ENCODE measurements at regions not wholly inside any gene's neighbourhood (a gene's known extent, or its start where the extent isn't known, plus 50 kb on each side); places are given as distances from the start of the nearest gene placed in this dataset.

GRCh38 chr15:39362821-39363561 is 217.9 kb upstream of the THBS1 start:
- TF ChIP-seq, protein P1, sequence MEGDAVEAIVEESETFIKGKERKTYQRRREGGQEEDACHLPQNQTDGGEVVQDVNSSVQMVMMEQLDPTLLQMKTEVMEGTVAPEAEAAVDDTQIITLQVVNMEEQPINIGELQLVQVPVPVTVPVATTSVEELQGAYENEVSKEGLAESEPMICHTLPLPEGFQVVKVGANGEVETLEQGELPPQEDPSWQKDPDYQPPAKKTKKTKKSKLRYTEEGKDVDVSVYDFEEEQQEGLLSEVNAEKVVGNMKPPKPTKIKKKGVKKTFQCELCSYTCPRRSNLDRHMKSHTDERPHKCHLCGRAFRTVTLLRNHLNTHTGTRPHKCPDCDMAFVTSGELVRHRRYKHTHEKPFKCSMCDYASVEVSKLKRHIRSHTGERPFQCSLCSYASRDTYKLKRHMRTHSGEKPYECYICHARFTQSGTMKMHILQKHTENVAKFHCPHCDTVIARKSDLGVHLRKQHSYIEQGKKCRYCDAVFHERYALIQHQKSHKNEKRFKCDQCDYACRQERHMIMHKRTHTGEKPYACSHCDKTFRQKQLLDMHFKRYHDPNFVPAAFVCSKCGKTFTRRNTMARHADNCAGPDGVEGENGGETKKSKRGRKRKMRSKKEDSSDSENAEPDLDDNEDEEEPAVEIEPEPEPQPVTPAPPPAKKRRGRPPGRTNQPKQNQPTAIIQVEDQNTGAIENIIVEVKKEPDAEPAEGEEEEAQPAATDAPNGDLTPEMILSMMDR (IDR thresholded peaks at IDR 0.05): no peak
- TF ChIP-seq REST (IDR thresholded peaks at IDR 0.05; ENCODE audit: insufficient read depth in 1 of 2, low read depth in 2 of 2, low read length in 1 of 2): no peak

Measured in Panc1 (cell line).